ENCODE measurements at regions not wholly inside any gene's neighbourhood (a gene's known extent, or its start where the extent isn't known, plus 50 kb on each side); places are given as distances from the start of the nearest gene placed in this dataset.

DNA sequence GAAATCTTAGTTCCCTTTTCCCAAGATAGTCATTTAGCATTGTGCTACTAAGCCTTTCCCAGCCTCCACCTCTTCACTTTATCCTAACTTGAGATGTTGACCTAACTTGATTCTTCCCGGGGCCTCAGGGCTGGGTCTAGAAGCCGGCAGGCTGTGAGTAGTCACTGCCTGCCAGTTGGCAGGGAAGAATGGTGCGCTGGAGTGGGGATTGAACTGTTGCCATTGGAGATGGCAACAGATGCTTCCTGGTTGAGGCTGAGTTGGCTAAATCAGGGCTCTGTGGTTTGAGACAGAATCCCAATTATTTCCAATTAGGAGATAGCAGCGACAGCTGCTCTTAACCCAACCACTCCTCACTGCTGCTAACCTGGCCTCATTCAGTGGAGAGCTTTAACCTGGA, 343.1 kb downstream of the BRINP1 start:
- peak overlapping the region; percentile 70 for H3K27ac Mint-ChIP-seq (ENCODE audit: unreplicated experiment)
- H3K4me3 ChIP-seq (ENCODE audit: insufficient read depth, low read depth, low read length), result no peak overlapping the region
- H3K4me2 ChIP-seq (ENCODE audit: low read length), result no peak overlapping the region
- H3K79me2 ChIP-seq (ENCODE audit: insufficient read depth, low read length), result no peaks in the 10 kb centered on the region
- H3K9ac ChIP-seq (ENCODE audit: low read length), result no peak overlapping the region
- no peaks in the 10 kb centered on the region for H3K4me1 ChIP-seq (ENCODE audit: insufficient read depth, low read length)
- H3K27me3 ChIP-seq (ENCODE audit: insufficient read depth, low read length), result no peaks in the 10 kb centered on the region
- no peak overlapping the region for H3K4me3 Mint-ChIP-seq (ENCODE audit: unreplicated experiment)
- H3K27ac ChIP-seq (ENCODE audit: low read depth, low read length), result no peak overlapping the region
- FAIRE-seq (no peak), DNase-seq (ENCODE audit: low read depth) (peak; percentile 79)
- no peaks in the 10 kb centered on the region for H3K9me3 Mint-ChIP-seq (ENCODE audit: unreplicated experiment)
- no peak overlapping the region for H2AFZ ChIP-seq (ENCODE audit: low read depth, low read length)
- H3K9me3 ChIP-seq (ENCODE audit: insufficient read depth, low read depth, low read length), result no peaks in the 10 kb centered on the region
- no peaks in the 10 kb centered on the region for H3K27me3 Mint-ChIP-seq (ENCODE audit: low read depth, unreplicated experiment)
- no peaks in the 10 kb centered on the region for H3K36me3 Mint-ChIP-seq (ENCODE audit: low read depth, unreplicated experiment)
- H3K4me1 Mint-ChIP-seq (ENCODE audit: low read depth, unreplicated experiment), result peaks cover 23% of the 10 kb centered on the region
- no peaks in the 10 kb centered on the region for H4K20me1 ChIP-seq (ENCODE audit: insufficient read depth, low read length)
- H3K36me3 ChIP-seq (ENCODE audit: insufficient read depth, low read length), result no peaks in the 10 kb centered on the region
- TF ChIP-seq, protein P1, sequence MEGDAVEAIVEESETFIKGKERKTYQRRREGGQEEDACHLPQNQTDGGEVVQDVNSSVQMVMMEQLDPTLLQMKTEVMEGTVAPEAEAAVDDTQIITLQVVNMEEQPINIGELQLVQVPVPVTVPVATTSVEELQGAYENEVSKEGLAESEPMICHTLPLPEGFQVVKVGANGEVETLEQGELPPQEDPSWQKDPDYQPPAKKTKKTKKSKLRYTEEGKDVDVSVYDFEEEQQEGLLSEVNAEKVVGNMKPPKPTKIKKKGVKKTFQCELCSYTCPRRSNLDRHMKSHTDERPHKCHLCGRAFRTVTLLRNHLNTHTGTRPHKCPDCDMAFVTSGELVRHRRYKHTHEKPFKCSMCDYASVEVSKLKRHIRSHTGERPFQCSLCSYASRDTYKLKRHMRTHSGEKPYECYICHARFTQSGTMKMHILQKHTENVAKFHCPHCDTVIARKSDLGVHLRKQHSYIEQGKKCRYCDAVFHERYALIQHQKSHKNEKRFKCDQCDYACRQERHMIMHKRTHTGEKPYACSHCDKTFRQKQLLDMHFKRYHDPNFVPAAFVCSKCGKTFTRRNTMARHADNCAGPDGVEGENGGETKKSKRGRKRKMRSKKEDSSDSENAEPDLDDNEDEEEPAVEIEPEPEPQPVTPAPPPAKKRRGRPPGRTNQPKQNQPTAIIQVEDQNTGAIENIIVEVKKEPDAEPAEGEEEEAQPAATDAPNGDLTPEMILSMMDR (IDR thresholded peaks at IDR 0.05; ENCODE audit: insufficient read depth, low read depth, low read length), result no peak
- no peak for TF ChIP-seq EZH2 (IDR thresholded peaks at IDR 0.05; ENCODE audit: insufficient read depth, low read length)

DNA sequence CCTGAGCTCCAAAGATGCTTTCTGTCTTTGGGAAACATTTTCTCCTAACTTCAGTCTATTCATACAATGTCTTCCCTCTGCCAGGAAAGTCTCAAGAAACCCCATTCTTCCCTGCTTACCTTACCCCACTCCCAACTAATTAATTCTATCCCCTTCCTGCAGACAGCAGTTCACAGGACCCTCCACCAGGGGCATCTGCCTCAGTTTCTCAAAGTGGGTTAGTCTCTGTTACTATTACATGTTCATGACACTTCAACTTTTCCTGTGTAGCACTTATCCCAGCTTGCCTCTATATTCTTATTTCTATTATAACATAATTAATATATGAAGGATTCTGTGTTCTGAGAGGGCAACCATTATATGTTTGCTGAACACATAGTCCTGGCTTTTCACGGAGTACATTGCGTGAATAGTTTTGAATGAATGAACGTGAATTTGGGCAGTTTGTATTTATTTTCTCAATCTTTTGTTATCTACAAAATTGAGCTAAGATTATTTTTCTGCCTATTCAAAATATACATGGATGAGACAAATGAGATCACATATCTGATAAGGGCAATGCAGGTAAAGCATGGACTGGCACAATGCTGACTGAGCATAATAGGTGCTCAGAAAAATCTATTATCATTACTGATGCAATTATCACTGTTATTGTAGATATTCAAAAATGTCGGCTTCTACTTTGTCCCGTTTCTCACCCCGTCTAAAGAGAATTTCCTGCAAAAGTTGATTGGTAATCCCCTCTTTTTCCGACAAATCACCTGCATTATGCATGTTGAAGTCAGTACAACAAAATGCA, 341.1 kb downstream of the BRINP1 start:
- H3K4me1 Mint-ChIP-seq (ENCODE audit: low read depth, unreplicated experiment), result peaks cover 23% of the 10 kb centered on the region
- no peak for DNase-seq (ENCODE audit: low read depth)
- no peak overlapping the region for H2AFZ ChIP-seq (ENCODE audit: low read depth, low read length)
- no peaks in the 10 kb centered on the region for H3K36me3 ChIP-seq (ENCODE audit: insufficient read depth, low read length)
- no peak for FAIRE-seq
- no peaks in the 10 kb centered on the region for H3K27me3 ChIP-seq (ENCODE audit: insufficient read depth, low read length)
- H3K9me3 ChIP-seq (ENCODE audit: insufficient read depth, low read depth, low read length), result no peaks in the 10 kb centered on the region
- no peaks in the 10 kb centered on the region for H3K36me3 Mint-ChIP-seq (ENCODE audit: low read depth, unreplicated experiment)
- no peak overlapping the region for H3K4me3 ChIP-seq (ENCODE audit: insufficient read depth, low read depth, low read length)
- H3K79me2 ChIP-seq (ENCODE audit: insufficient read depth, low read length), result no peaks in the 10 kb centered on the region
- H3K27me3 Mint-ChIP-seq (ENCODE audit: low read depth, unreplicated experiment), result no peaks in the 10 kb centered on the region
- H3K4me3 Mint-ChIP-seq (ENCODE audit: unreplicated experiment), result no peak overlapping the region
- TF ChIP-seq, protein P1 (IDR thresholded peaks at IDR 0.05; ENCODE audit: insufficient read depth, low read depth, low read length), result no peak
- no peak for TF ChIP-seq EZH2 (IDR thresholded peaks at IDR 0.05; ENCODE audit: insufficient read depth, low read length)
- H4K20me1 ChIP-seq (ENCODE audit: insufficient read depth, low read length), result no peaks in the 10 kb centered on the region
- H3K27ac Mint-ChIP-seq (ENCODE audit: unreplicated experiment), result no peak overlapping the region
- H3K4me1 ChIP-seq (ENCODE audit: insufficient read depth, low read length), result no peaks in the 10 kb centered on the region
- no peak overlapping the region for H3K4me2 ChIP-seq (ENCODE audit: low read length)
- H3K27ac ChIP-seq (ENCODE audit: low read depth, low read length), result no peak overlapping the region
- no peak overlapping the region for H3K9ac ChIP-seq (ENCODE audit: low read length)
- H3K9me3 Mint-ChIP-seq (ENCODE audit: unreplicated experiment), result peaks cover 1% of the 10 kb centered on the region

DNA sequence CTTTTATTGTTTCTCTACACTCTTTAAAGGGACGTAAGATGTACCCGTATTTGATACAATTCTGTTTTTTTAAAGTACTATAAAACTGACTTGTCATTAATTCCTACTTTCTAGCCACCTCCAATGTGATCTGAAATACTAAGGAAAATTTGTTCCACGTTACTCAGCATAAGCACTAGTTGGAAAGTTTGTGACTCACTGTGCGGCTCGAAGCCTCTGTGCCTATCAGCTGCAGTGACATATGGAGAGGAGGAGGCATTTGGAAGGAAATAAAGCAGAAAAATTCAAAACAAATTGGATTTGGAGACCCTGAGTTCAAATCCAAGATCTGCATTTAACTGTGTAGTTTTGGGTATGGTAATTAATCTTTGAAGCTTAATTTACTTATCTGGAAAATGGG, 339.3 kb downstream of the BRINP1 start:
- Mint-ChIP-seq H3K36me3 (ENCODE audit: low read depth, unreplicated experiment) (no peaks in the 10 kb centered on the region), H3K27ac (ENCODE audit: unreplicated experiment) (no peak overlapping the region), H3K4me1 (ENCODE audit: low read depth, unreplicated experiment) (peaks cover 19% of the 10 kb centered on the region), H3K4me3 (ENCODE audit: unreplicated experiment) (no peak overlapping the region), H3K9me3 (ENCODE audit: unreplicated experiment) (peaks cover 1% of the 10 kb centered on the region), H3K27me3 (ENCODE audit: low read depth, unreplicated experiment) (no peaks in the 10 kb centered on the region)
- DNase-seq (ENCODE audit: low read depth) (no peak), FAIRE-seq (no peak)
- H3K36me3 ChIP-seq (ENCODE audit: insufficient read depth, low read length), result no peaks in the 10 kb centered on the region
- H3K79me2 ChIP-seq (ENCODE audit: insufficient read depth, low read length), result no peaks in the 10 kb centered on the region
- H3K4me1 ChIP-seq (ENCODE audit: insufficient read depth, low read length), result no peaks in the 10 kb centered on the region
- no peak overlapping the region for H3K4me3 ChIP-seq (ENCODE audit: insufficient read depth, low read depth, low read length)
- H2AFZ ChIP-seq (ENCODE audit: low read depth, low read length), result no peak overlapping the region
- H4K20me1 ChIP-seq (ENCODE audit: insufficient read depth, low read length), result no peaks in the 10 kb centered on the region
- no peak overlapping the region for H3K4me2 ChIP-seq (ENCODE audit: low read length)
- no peak overlapping the region for H3K27ac ChIP-seq (ENCODE audit: low read depth, low read length)
- no peak for TF ChIP-seq EZH2 (IDR thresholded peaks at IDR 0.05; ENCODE audit: insufficient read depth, low read length)
- TF ChIP-seq, protein P1 (IDR thresholded peaks at IDR 0.05; ENCODE audit: insufficient read depth, low read depth, low read length), result no peak
- no peaks in the 10 kb centered on the region for H3K9me3 ChIP-seq (ENCODE audit: insufficient read depth, low read depth, low read length)
- no peaks in the 10 kb centered on the region for H3K27me3 ChIP-seq (ENCODE audit: insufficient read depth, low read length)
- no peak overlapping the region for H3K9ac ChIP-seq (ENCODE audit: low read length)

Measured in astrocyte (in vitro differentiated cells and primary cell).